DOHH2 (cell line): ENCODE measurements at regions not wholly inside any gene's neighbourhood (a gene's known extent, or its start where the extent isn't known, plus 50 kb on each side); places are given as distances from the start of the nearest gene placed in this dataset.

Experiments
- H3F3A ChIP-seq: fragments of 200-600 bp; sonication (generic), shearing (Covaris generic); 2 replicates; pipeline ENCODE4 v1.6.0; 2016; ENCODE audit warnings: antibody characterized with exemption, mild to moderate bottlenecking; ENCODE audit not compliant: control insufficient read depth, insufficient read depth
- H3K27ac ChIP-seq: fragments of 200-600 bp; sonication (generic); 2 replicates; pipeline ENCODE4 v1.5.1; 2014; ENCODE audit warnings: low read depth, mild to moderate bottlenecking, low read length, moderate library complexity
- H3K27me3 ChIP-seq: fragments of 200-600 bp; sonication (generic); 2 replicates; pipeline ENCODE4 v1.6.1; 2014; ENCODE audit warnings: mild to moderate bottlenecking, low read length, mixed read lengths; ENCODE audit not compliant: control insufficient read depth
- H3K36me3 ChIP-seq: fragments of 200-600 bp; sonication (generic); 2 replicates; pipeline ENCODE4 v1.6.1; 2014; ENCODE audit warnings: mild to moderate bottlenecking, low read length, moderate library complexity, mixed read lengths; ENCODE audit not compliant: control insufficient read depth
- H3K4me1 ChIP-seq: fragments of 200-600 bp; sonication (generic); 2 replicates; pipeline ENCODE4 v1.6.1; 2014; ENCODE audit warnings: mild to moderate bottlenecking, low read length, mixed read lengths; ENCODE audit not compliant: control insufficient read depth
- H3K4me2 ChIP-seq: fragments of 200-600 bp; sonication (generic); 2 replicates; pipeline ENCODE4 v1.6.0; 2014; ENCODE audit warnings: mild to moderate bottlenecking, low read length, moderate library complexity
- H3K4me3 ChIP-seq: fragments of 200-600 bp; sonication (generic); 2 replicates; pipeline ENCODE4 v1.5.1; 2014; ENCODE audit warnings: mild to moderate bottlenecking, low read length, mixed read lengths
- H3K79me2 ChIP-seq: fragments of 200-600 bp; sonication (generic); 2 replicates; pipeline ENCODE4 v1.6.1; 2014; ENCODE audit warnings: mild to moderate bottlenecking, low read length, mixed read lengths; ENCODE audit not compliant: control insufficient read depth
- H3K9me2 ChIP-seq: fragments of 200-600 bp; sonication (generic); replicated peaks from 2 replicates; pipeline ENCODE4 v1.6.1; 2014; ENCODE audit warnings: mild to moderate bottlenecking, low read length, mixed read lengths; ENCODE audit not compliant: control insufficient read depth
- H3K9me3 ChIP-seq: fragments of 200-600 bp; sonication (generic); 2 replicates; pipeline ENCODE4 v1.6.1; 2014; ENCODE audit warnings: antibody characterized with exemption, low read length, mixed read lengths; ENCODE audit not compliant: control insufficient read depth, insufficient read depth
- H4K20me1 ChIP-seq: fragments of 200-600 bp; sonication (generic); 2 replicates; pipeline ENCODE4 v1.6.0; 2014; ENCODE audit warnings: low read depth, mild to moderate bottlenecking, antibody characterized with exemption, low read length, moderate library complexity; ENCODE audit not compliant: control insufficient read depth, insufficient read depth
- EZH2phosphoT487 ChIP-seq: fragments of 200-600 bp; sonication (generic); IDR thresholded peaks from 2 replicates; pipeline ENCODE4 v1.6.1; 2017; ENCODE audit warnings: borderline replicate concordance, mild to moderate bottlenecking, antibody characterized with exemption, low read length, moderate library complexity, mixed read lengths
- TF ChIP-seq, protein P1 (sequence below): fragments of 200-600 bp; sonication (generic); IDR thresholded peaks from one replicate; pipeline ENCODE4 v1.5.1; 2014; ENCODE audit warnings: antibody characterized with exemption, mild to moderate bottlenecking, low read depth, low read length; ENCODE audit not compliant: poor library complexity, severe bottlenecking

GRCh38 chr5:103783669-103784068 is 221.1 kb upstream of the NUDT12 start:
- Histone ChIP-seq H3K79me2 (no peaks in the 10 kb centered on the region), H3K4me1 (no peaks in the 10 kb centered on the region), H3K9me3 (no peaks in the 10 kb centered on the region), H3K27ac (no peak overlapping the region), H3K27me3 (no peaks in the 10 kb centered on the region), H3K4me3 (no peak overlapping the region), H3K36me3 (no peaks in the 10 kb centered on the region), H3K4me2 (no peak overlapping the region), H4K20me1 (no peaks in the 10 kb centered on the region), H3K9me2 (no peaks in the 10 kb centered on the region), H3F3A (no peaks in the 10 kb centered on the region)
- no peak for TF ChIP-seq EZH2phosphoT487

DNA sequence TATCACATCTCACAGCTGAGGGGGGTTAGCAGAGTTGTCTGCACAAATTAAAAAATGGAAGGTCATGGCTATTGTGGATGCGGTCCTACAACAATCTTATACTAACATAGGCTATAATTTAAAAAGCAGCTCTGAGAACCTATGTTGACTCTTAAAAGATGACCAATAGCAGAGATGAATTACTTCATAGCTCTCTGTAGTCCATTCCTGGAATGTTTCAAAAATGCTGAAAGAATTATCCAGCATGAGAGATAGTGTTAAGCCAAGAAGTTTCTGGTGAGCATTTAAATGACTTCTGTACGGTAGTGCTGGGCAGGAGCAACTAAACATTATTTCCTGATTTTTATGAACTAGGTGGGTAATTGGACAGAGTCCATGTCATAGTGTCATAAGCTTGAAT is 218.2 kb upstream of the NUDT12 start:
- TF ChIP-seq, protein P1, sequence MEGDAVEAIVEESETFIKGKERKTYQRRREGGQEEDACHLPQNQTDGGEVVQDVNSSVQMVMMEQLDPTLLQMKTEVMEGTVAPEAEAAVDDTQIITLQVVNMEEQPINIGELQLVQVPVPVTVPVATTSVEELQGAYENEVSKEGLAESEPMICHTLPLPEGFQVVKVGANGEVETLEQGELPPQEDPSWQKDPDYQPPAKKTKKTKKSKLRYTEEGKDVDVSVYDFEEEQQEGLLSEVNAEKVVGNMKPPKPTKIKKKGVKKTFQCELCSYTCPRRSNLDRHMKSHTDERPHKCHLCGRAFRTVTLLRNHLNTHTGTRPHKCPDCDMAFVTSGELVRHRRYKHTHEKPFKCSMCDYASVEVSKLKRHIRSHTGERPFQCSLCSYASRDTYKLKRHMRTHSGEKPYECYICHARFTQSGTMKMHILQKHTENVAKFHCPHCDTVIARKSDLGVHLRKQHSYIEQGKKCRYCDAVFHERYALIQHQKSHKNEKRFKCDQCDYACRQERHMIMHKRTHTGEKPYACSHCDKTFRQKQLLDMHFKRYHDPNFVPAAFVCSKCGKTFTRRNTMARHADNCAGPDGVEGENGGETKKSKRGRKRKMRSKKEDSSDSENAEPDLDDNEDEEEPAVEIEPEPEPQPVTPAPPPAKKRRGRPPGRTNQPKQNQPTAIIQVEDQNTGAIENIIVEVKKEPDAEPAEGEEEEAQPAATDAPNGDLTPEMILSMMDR = no peak
- no peak for TF ChIP-seq EZH2phosphoT487
- no peaks in the 10 kb centered on the region for H3K9me3 ChIP-seq
- no peak overlapping the region for H3K4me2 ChIP-seq
- H3K27me3 ChIP-seq = no peaks in the 10 kb centered on the region
- no peaks in the 10 kb centered on the region for H4K20me1 ChIP-seq
- no peaks in the 10 kb centered on the region for H3K4me1 ChIP-seq
- H3K27ac ChIP-seq = no peak overlapping the region
- H3F3A ChIP-seq = no peaks in the 10 kb centered on the region
- H3K9me2 ChIP-seq = no peaks in the 10 kb centered on the region
- no peaks in the 10 kb centered on the region for H3K36me3 ChIP-seq
- H3K79me2 ChIP-seq = no peaks in the 10 kb centered on the region
- no peak overlapping the region for H3K4me3 ChIP-seq

DNA sequence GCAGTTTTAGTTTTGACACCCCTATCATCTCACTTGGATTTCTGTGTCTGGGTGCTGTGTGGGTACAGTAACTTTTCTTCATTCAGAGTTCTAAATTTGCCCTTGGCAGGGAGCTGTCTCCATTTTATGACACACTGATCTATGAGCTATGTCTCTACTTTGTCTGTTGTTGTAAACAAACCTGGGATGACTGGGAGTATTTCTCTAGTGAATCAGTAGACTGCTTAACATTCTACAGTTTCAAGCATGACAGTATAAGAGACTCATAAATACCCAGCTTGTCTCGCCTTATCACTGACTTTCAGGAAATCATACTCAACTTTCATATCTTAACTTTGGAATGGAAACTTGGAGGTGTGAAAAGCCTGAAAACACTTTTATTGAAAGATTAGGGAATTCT is 212.1 kb upstream of the NUDT12 start:
- Histone ChIP-seq H3F3A (no peaks in the 10 kb centered on the region), H3K27ac (no peak overlapping the region), H3K4me1 (no peaks in the 10 kb centered on the region), H4K20me1 (no peaks in the 10 kb centered on the region), H3K27me3 (no peaks in the 10 kb centered on the region), H3K36me3 (no peaks in the 10 kb centered on the region), H3K9me2 (no peaks in the 10 kb centered on the region), H3K4me2 (no peak overlapping the region), H3K9me3 (0 out of 2 replicates have a peak, but pooled peaks cover 5% of the 10 kb centered on the region), H3K4me3 (no peak overlapping the region), H3K79me2 (no peaks in the 10 kb centered on the region)
- TF ChIP-seq EZH2phosphoT487 = no peak
- TF ChIP-seq, protein P1 = no peak

GRCh38 chr5:103772248-103772647 is 209.7 kb upstream of the NUDT12 start:
- TF ChIP-seq, protein P1 = no peak
- TF ChIP-seq EZH2phosphoT487 = no peak
- no peaks in the 10 kb centered on the region for H3K4me1 ChIP-seq
- H4K20me1 ChIP-seq = no peaks in the 10 kb centered on the region
- H3K27ac ChIP-seq = no peak overlapping the region
- H3K79me2 ChIP-seq = no peaks in the 10 kb centered on the region
- no peak overlapping the region for H3K4me2 ChIP-seq
- no peaks in the 10 kb centered on the region for H3K36me3 ChIP-seq
- no peaks in the 10 kb centered on the region for H3F3A ChIP-seq
- no peaks in the 10 kb centered on the region for H3K27me3 ChIP-seq
- H3K9me2 ChIP-seq = no peaks in the 10 kb centered on the region
- 0 out of 2 replicates have a peak, but pooled peaks cover 5% of the 10 kb centered on the region for H3K9me3 ChIP-seq
- no peak overlapping the region for H3K4me3 ChIP-seq
